GM18498 (cell line): ENCODE measurements at regions not wholly inside any gene's neighbourhood (a gene's known extent, or its start where the extent isn't known, plus 50 kb on each side); places are given as distances from the start of the nearest gene placed in this dataset.

Experiments
- ATAC-seq: cut with Tn5 transposase; IDR thresholded peaks from one replicate; pipeline ENCODE4 v1.9.1; 2021; ENCODE audit warnings: mild to moderate bottlenecking, moderate library complexity; ENCODE audit not compliant: unreplicated experiment

- no peak for ATAC-seq
These were observed 54.7 kb upstream of the EPHA5 start for GRCh38 chr4:65724973-65725372.
